Keratinocyte (primary cell): ENCODE measurements at regions not wholly inside any gene's neighbourhood (a gene's known extent, or its start where the extent isn't known, plus 50 kb on each side); places are given as distances from the start of the nearest gene placed in this dataset.

Source experiments
- CTCF ChIP-seq, 3 experiments: IDR thresholded peaks in 1 of 3; conservative IDR thresholded peaks in 1 of 3; optimal IDR thresholded peaks in 1 of 3; 2 replicates in 2 of 3; 3 replicates in 1 of 3; pipeline versions ENCODE3 to v1.5.1; 2011; ENCODE audit warnings: low read length in 3 of 3, mild to moderate bottlenecking in 3 of 3, moderate library complexity in 2 of 3, control low read depth in 1 of 3, inconsistent platforms in 1 of 3; ENCODE audit not compliant: insufficient read depth in 2 of 3; ENCODE audit errors: extremely low read depth in 1 of 3
- EZH2 ChIP-seq: IDR thresholded peaks from one replicate; pipeline ENCODE4 v1.6.1; 2012; ENCODE audit warnings: inconsistent platforms, mild to moderate bottlenecking, low read length, moderate library complexity

- TF ChIP-seq CTCF (optimal IDR thresholded peaks at IDR 0.05 in 1 of 3, IDR thresholded peaks at IDR 0.05 in 1 of 3, conservative IDR thresholded peaks at IDR 0.05 in 1 of 3; ENCODE audit: extremely low read depth in 1 of 3, insufficient read depth in 2 of 3, low read length in 3 of 3) (no peak), EZH2 (no peak)
These were observed 383.2 kb downstream of the METTL15 start for GRCh38 chr11:28491431-28491830.
